ENCODE measurements at regions not wholly inside any gene's neighbourhood (a gene's known extent, or its start where the extent isn't known, plus 50 kb on each side); places are given as distances from the start of the nearest gene placed in this dataset.

DNA sequence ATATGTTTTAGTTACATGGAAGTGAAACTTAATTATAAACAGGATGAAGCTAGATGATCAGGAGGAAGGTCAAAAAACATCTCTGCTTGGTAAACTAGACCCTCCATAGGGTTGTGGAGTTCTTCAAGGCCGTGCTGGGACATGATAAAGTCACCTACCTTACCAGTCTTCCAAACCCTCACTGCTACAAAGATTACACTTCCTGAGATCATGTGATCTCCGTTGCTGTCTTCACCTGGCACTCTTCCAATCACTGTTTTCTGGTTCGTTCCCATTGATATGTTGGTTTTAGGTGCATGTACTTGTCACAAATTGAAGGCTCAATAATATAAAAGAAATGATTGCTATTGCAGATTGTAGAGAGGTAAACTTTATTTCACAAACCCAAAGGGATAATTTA is 161.5 kb upstream of the MAN1A1 start:
- Histone ChIP-seq H3K27ac (ENCODE audit: insufficient read depth, low read length) (no peak overlapping the region), H3K56ac (ENCODE audit: extremely low read depth, insufficient read depth, low read length) (no peak overlapping the region), H2AFZ (replicated peaks; ENCODE audit: low read length, poor library complexity) (no peak overlapping the region), H3K4me2 (ENCODE audit: low read depth, low read length) (no peak overlapping the region), H3K4ac (ENCODE audit: low read depth, low read length) (no peak overlapping the region), H3K4me3 (ENCODE audit: insufficient read depth, low read depth, low read length) (no peak overlapping the region), H2BK120ac (ENCODE audit: low read depth, low read length) (no peak overlapping the region), H3K9me3 (ENCODE audit: control insufficient read depth, insufficient read depth, low read length) (no peaks in the 10 kb centered on the region), H3K4me1 (ENCODE audit: control insufficient read depth, insufficient read depth, low read length) (no peaks in the 10 kb centered on the region), H3K27me3 (ENCODE audit: control insufficient read depth, insufficient read depth, low read length) (peaks cover 1% of the 10 kb centered on the region), H2BK15ac (ENCODE audit: low read depth, low read length) (no peak overlapping the region), H4K91ac (ENCODE audit: insufficient read depth, low read depth, low read length) (no peak overlapping the region), H4K5ac (ENCODE audit: low read depth, low read length) (no peak overlapping the region), H3K18ac (ENCODE audit: low read depth, low read length) (no peak overlapping the region), H2AK5ac (ENCODE audit: low read depth, low read length) (no peak overlapping the region), H4K8ac (ENCODE audit: low read depth in 2 of 2, low read length in 2 of 2) (no peak overlapping the region), H3K23ac (ENCODE audit: low read depth, low read length) (no peak overlapping the region), H3K9ac (ENCODE audit: low read depth, low read length) (no peak overlapping the region), H2BK5ac (ENCODE audit: low read depth, low read length, poor library complexity, severe bottlenecking) (no peak overlapping the region), H4K20me1 (ENCODE audit: insufficient read depth, low read length) (no peaks in the 10 kb centered on the region), H2AK9ac (replicated peaks; ENCODE audit: low read depth, low read length, poor library complexity) (no peak overlapping the region), H3K9me1 (ENCODE audit: insufficient read depth, low read length) (no peaks in the 10 kb centered on the region), H3K14ac (replicated peaks; ENCODE audit: low read depth, low read length) (no peak overlapping the region), H3K79me1 (ENCODE audit: low read depth in 1 of 2, low read length in 2 of 2) (no peaks in the 10 kb centered on the region), H2BK20ac (ENCODE audit: low read depth, low read length) (no peak overlapping the region), H3K36me3 (ENCODE audit: control insufficient read depth, insufficient read depth, low read length) (no peaks in the 10 kb centered on the region)
- TF ChIP-seq, protein P1, sequence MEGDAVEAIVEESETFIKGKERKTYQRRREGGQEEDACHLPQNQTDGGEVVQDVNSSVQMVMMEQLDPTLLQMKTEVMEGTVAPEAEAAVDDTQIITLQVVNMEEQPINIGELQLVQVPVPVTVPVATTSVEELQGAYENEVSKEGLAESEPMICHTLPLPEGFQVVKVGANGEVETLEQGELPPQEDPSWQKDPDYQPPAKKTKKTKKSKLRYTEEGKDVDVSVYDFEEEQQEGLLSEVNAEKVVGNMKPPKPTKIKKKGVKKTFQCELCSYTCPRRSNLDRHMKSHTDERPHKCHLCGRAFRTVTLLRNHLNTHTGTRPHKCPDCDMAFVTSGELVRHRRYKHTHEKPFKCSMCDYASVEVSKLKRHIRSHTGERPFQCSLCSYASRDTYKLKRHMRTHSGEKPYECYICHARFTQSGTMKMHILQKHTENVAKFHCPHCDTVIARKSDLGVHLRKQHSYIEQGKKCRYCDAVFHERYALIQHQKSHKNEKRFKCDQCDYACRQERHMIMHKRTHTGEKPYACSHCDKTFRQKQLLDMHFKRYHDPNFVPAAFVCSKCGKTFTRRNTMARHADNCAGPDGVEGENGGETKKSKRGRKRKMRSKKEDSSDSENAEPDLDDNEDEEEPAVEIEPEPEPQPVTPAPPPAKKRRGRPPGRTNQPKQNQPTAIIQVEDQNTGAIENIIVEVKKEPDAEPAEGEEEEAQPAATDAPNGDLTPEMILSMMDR (conservative IDR thresholded peaks at IDR 0.05; ENCODE audit: low read depth, low read length) = no peak
- TF ChIP-seq RCOR1 (IDR thresholded peaks at IDR 0.05; ENCODE audit: insufficient replicate concordance, low read length) (no peak), POLR2A (IDR thresholded peaks at IDR 0.05; ENCODE audit: low read depth, low read length) (no peak), BHLHE40 (IDR thresholded peaks at IDR 0.05; ENCODE audit: low read depth, low read length) (no peak), CEBPB (IDR thresholded peaks at IDR 0.05; ENCODE audit: low read depth, low read length) (no peak), MAFK (IDR thresholded peaks at IDR 0.05; ENCODE audit: low read depth, low read length) (no peak), CHD1 (IDR thresholded peaks at IDR 0.05; ENCODE audit: low read depth, low read length) (no peak), RAD21 (IDR thresholded peaks at IDR 0.05; ENCODE audit: low read length) (no peak), MXI1 (IDR thresholded peaks at IDR 0.05; ENCODE audit: borderline replicate concordance, low read depth, low read length) (no peak), NFE2L2 (IDR thresholded peaks at IDR 0.05; ENCODE audit: low read depth, low read length) (no peak), SMC3 (IDR thresholded peaks at IDR 0.05; ENCODE audit: low read depth, low read length) (no peak), MAZ (IDR thresholded peaks at IDR 0.05; ENCODE audit: borderline replicate concordance, low read depth, low read length) (no peak), RFX5 (IDR thresholded peaks at IDR 0.05; ENCODE audit: low read depth, low read length) (no peak), FOS (IDR thresholded peaks at IDR 0.05; ENCODE audit: low read depth, low read length) (no peak)
- TF ChIP-seq, protein P2, sequence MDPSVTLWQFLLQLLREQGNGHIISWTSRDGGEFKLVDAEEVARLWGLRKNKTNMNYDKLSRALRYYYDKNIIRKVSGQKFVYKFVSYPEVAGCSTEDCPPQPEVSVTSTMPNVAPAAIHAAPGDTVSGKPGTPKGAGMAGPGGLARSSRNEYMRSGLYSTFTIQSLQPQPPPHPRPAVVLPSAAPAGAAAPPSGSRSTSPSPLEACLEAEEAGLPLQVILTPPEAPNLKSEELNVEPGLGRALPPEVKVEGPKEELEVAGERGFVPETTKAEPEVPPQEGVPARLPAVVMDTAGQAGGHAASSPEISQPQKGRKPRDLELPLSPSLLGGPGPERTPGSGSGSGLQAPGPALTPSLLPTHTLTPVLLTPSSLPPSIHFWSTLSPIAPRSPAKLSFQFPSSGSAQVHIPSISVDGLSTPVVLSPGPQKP (IDR thresholded peaks at IDR 0.05; ENCODE audit: borderline replicate concordance, low read depth, low read length) = no peak
- TF ChIP-seq, protein P3, sequence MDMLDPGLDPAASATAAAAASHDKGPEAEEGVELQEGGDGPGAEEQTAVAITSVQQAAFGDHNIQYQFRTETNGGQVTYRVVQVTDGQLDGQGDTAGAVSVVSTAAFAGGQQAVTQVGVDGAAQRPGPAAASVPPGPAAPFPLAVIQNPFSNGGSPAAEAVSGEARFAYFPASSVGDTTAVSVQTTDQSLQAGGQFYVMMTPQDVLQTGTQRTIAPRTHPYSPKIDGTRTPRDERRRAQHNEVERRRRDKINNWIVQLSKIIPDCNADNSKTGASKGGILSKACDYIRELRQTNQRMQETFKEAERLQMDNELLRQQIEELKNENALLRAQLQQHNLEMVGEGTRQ (IDR thresholded peaks at IDR 0.05; ENCODE audit: low read depth, low read length) = no peak
- no TSS peak for BruUV-seq (replicated peaks)
- in situ Hi-C loops (cut with MboI; ENCODE audit: low sequenced_read_pairs) (no loop called here), intact Hi-C loops (cut with micrococcal nuclease) (no loop called here), dilution Hi-C loops (cut with HindIII; ENCODE audit: low sequenced_read_pairs, unreplicated experiment) (no loop called here)
- DNase-seq = no peak
- ATAC-seq (ENCODE audit: low read depth) = no peak
- WGBS, 2 experiments (ENCODE audit: extremely low coverage in 2 of 2, insufficient read length in 1 of 2) = no CpG with 5 or more reads among the region's 3 CpGs
- ChIA-PET CTCF (interaction anchor here (0.8 kb wide), 1 partner anchor 234 kb away, joined by 3 read pairs; no protein-coding TSS in a partner anchor), POLR2A (ENCODE audit: unreplicated experiment) (no interaction called here)

All from IMR-90 (cell line).